ENCODE measurements at regions not wholly inside any gene's neighbourhood (a gene's known extent, or its start where the extent isn't known, plus 50 kb on each side); places are given as distances from the start of the nearest gene placed in this dataset.

- TF ChIP-seq, protein P1, sequence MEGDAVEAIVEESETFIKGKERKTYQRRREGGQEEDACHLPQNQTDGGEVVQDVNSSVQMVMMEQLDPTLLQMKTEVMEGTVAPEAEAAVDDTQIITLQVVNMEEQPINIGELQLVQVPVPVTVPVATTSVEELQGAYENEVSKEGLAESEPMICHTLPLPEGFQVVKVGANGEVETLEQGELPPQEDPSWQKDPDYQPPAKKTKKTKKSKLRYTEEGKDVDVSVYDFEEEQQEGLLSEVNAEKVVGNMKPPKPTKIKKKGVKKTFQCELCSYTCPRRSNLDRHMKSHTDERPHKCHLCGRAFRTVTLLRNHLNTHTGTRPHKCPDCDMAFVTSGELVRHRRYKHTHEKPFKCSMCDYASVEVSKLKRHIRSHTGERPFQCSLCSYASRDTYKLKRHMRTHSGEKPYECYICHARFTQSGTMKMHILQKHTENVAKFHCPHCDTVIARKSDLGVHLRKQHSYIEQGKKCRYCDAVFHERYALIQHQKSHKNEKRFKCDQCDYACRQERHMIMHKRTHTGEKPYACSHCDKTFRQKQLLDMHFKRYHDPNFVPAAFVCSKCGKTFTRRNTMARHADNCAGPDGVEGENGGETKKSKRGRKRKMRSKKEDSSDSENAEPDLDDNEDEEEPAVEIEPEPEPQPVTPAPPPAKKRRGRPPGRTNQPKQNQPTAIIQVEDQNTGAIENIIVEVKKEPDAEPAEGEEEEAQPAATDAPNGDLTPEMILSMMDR (IDR thresholded peaks at IDR 0.05 in 4 of 5, conservative IDR thresholded peaks at IDR 0.05 in 1 of 5), result no peak
- TF ChIP-seq POLR2A (IDR thresholded peaks at IDR 0.05), result no peak
- DNase-seq (no peak), ATAC-seq (no peak)
- Histone ChIP-seq H3K4me3 (no peak overlapping the region), H3K27me3 (no peaks in the 10 kb centered on the region), H3K9me3 (no peaks in the 10 kb centered on the region), H3K36me3 (no peaks in the 10 kb centered on the region), H3K27ac (no peak overlapping the region), H3K4me1 (no peaks in the 10 kb centered on the region)
- intact Hi-C loops (cut with DNase I; ENCODE audit: low total_unique reads), result no loop called here
- in situ Hi-C loops (cut with MboI; ENCODE audit: low sequenced_read_pairs in 4 of 4), result no loop called here
Observed at GRCh38 chr4:19623866-19624265, 627.8 kb upstream of the SLIT2 start.

- DNase-seq (no peak), ATAC-seq (no peak)
- no peak for TF ChIP-seq POLR2A (IDR thresholded peaks at IDR 0.05)
- TF ChIP-seq, protein P1 (IDR thresholded peaks at IDR 0.05 in 4 of 5, conservative IDR thresholded peaks at IDR 0.05 in 1 of 5), result no peak
- Histone ChIP-seq H3K4me1 (no peaks in the 10 kb centered on the region), H3K27ac (no peak overlapping the region), H3K27me3 (no peaks in the 10 kb centered on the region), H3K9me3 (peaks cover 0 to 7% (median 0%) of the 10 kb centered on the region in 3 donors), H3K4me3 (no peak overlapping the region), H3K36me3 (no peaks in the 10 kb centered on the region)
- in situ Hi-C loops (cut with MboI; ENCODE audit: low sequenced_read_pairs in 4 of 4) (no loop called here), intact Hi-C loops (cut with DNase I; ENCODE audit: low total_unique reads) (no loop called here)
Observed at GRCh38 chr4:19615086-19615689, 636.5 kb upstream of the SLIT2 start.

DNA sequence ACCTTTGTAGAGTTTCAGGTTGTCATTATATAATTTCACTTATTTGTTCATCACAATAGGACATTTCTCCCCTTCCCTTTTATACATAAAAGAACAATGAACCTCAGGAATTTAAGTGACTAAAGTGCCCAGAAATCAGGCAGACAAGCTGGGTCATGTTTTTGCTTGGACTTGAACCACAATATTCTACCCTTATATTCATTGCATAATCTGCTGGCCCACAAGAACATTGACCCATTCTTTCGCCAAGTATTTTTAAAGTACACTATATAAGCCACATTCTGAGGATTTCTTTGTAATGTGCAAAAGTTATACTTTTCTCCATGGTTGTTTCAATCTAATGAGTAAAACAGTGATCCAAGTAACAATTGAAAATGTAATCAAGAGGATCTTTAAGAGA, 637.5 kb upstream of the SLIT2 start:
- intact Hi-C loops (cut with DNase I; ENCODE audit: low total_unique reads) (no loop called here), in situ Hi-C loops (cut with MboI; ENCODE audit: low sequenced_read_pairs in 4 of 4) (no loop called here)
- DNase-seq (no peak), ATAC-seq (no peak)
- Histone ChIP-seq H3K4me1 (no peaks in the 10 kb centered on the region), H3K36me3 (no peaks in the 10 kb centered on the region), H3K27ac (no peak overlapping the region), H3K9me3 (peaks cover 0 to 7% (median 0%) of the 10 kb centered on the region in 3 donors), H3K4me3 (no peak overlapping the region), H3K27me3 (no peaks in the 10 kb centered on the region)
- TF ChIP-seq, protein P1 (IDR thresholded peaks at IDR 0.05 in 4 of 5, conservative IDR thresholded peaks at IDR 0.05 in 1 of 5), result no peak
- TF ChIP-seq POLR2A (IDR thresholded peaks at IDR 0.05), result no peak

DNA sequence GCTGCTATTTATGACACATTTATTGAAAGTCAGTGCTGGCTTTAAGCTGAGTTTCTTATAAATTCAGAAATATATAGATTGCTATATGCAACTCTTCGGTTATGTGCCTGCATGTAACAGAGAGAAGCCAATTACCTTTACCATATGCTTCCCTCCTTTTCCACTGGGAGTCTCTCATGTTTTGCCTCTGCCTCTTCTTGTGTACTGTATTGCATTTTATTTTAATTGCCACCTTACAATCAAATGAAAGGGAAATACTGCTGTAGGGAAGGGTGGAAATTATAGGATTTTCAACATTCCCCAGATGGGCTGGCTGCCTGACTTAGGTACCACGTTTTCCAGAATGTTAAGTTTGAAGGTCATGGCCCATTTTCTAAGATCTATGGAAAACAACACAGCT, 655.4 kb upstream of the SLIT2 start:
- intact Hi-C loops (cut with DNase I; ENCODE audit: low total_unique reads), result no loop called here
- no peak for DNase-seq
- no peaks in the 10 kb centered on the region for H3K27me3 ChIP-seq
- no peak overlapping the region for H3K4me3 ChIP-seq
- ATAC-seq, result no peak
- no peaks in the 10 kb centered on the region for H3K36me3 ChIP-seq
- TF ChIP-seq, protein P1 (IDR thresholded peaks at IDR 0.05 in 4 of 5, conservative IDR thresholded peaks at IDR 0.05 in 1 of 5), result no peak
- no peak for TF ChIP-seq POLR2A (IDR thresholded peaks at IDR 0.05)
- in situ Hi-C loops (cut with MboI; ENCODE audit: low sequenced_read_pairs in 4 of 4), result no loop called here
- H3K4me1 ChIP-seq, result no peaks in the 10 kb centered on the region
- no peaks in the 10 kb centered on the region for H3K9me3 ChIP-seq
- no peak overlapping the region for H3K27ac ChIP-seq

- Histone ChIP-seq H3K9me3 (no peaks in the 10 kb centered on the region), H3K27me3 (no peaks in the 10 kb centered on the region), H3K4me1 (no peaks in the 10 kb centered on the region), H3K4me3 (no peak overlapping the region), H3K27ac (no peak overlapping the region), H3K36me3 (no peaks in the 10 kb centered on the region)
- ATAC-seq, result no peak
- no peak for DNase-seq
- TF ChIP-seq, protein P1 (IDR thresholded peaks at IDR 0.05 in 4 of 5, conservative IDR thresholded peaks at IDR 0.05 in 1 of 5), result no peak
- no peak for TF ChIP-seq POLR2A (IDR thresholded peaks at IDR 0.05)
- in situ Hi-C loops (cut with MboI; ENCODE audit: low sequenced_read_pairs in 4 of 4), result no loop called here
- intact Hi-C loops (cut with DNase I; ENCODE audit: low total_unique reads), result no loop called here
Observed at GRCh38 chr4:19592391-19592790, 659.3 kb upstream of the SLIT2 start.

Data from gastrocnemius medialis (tissue), 4 donors.